SK-N-MC (cell line): ENCODE measurements at regions not wholly inside any gene's neighbourhood (a gene's known extent, or its start where the extent isn't known, plus 50 kb on each side); places are given as distances from the start of the nearest gene placed in this dataset.

ENCODE experiments used
- EZH2 ChIP-seq: fragments of 200-600 bp; sonication (generic); IDR thresholded peaks from one replicate; pipeline ENCODE4 v1.6.1; 2017; ENCODE audit warnings: antibody characterized with exemption
- FOXP2 ChIP-seq: optimal IDR thresholded peaks from 2 replicates; pipeline ENCODE3; 2011; ENCODE audit warnings: mild to moderate bottlenecking, moderate library complexity; ENCODE audit not compliant: insufficient read depth; ENCODE audit errors: extremely low read length, control extremely low read depth
- POLR2AphosphoS5 ChIP-seq: IDR thresholded peaks from 2 replicates; pipeline ENCODE4 v1.6.1; 2012; ENCODE audit warnings: mild to moderate bottlenecking, low read depth, low read length, borderline replicate concordance

GRCh38 chr12:23115984-23116383, 491.0 kb downstream of the ETNK1 start:
- TF ChIP-seq EZH2 (no peak), POLR2AphosphoS5 (no peak), FOXP2 (no peak)
